NCI-H1417 treated with DMSO at 0.1 percent for 48 hours (cell line): ENCODE measurements at regions not wholly inside any gene's neighbourhood (a gene's known extent, or its start where the extent isn't known, plus 50 kb on each side); places are given as distances from the start of the nearest gene placed in this dataset.

ENCODE experiments used
- DNase-seq: peaks from one replicate; lab custom pipeline; 2025; lab: John Stamatoyannopoulos, UW

GRCh38 chr5:124692950-124693349 lies 53.5 kb downstream of the ZNF608 start:
- DNase-seq, result no peak

DNA sequence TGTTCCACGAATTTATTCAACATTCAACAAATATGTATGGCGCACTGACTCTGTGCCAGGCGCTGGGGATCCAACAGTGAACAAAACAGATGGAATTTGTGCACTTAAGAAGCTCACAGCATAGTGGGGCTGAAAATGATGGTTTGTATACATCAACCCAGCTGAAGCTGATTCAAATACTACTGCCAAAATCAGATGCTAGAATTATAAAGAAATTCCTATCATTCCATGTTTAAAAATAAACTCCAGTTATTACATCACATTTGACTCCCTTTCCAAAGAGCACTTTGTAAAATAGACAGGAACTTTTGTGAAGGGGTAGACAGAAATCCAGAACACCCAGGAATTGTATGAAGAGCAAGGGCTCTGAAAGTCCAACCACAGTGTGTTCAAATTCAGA lies 54.1 kb downstream of the ZNF608 start:
- DNase-seq, result no peak

DNA sequence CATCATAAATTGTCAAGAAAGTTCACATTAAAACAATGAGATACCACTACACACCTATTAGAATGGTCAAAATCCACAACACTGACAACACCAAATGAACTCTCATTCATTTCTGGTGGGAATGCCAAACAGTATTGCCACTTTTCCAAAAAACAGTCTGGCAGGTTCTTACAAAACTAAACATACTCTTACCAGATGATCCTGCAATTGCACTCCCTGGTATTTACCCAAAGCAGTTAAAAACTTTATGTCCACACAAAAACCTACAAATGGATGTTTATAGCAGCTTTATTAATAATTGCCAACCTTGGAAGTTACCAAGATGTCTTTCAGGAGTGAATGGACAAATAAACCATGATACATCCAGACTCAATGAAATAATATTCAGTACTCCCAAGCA lies 56.8 kb downstream of the ZNF608 start:
- DNase-seq, result no peak

DNA sequence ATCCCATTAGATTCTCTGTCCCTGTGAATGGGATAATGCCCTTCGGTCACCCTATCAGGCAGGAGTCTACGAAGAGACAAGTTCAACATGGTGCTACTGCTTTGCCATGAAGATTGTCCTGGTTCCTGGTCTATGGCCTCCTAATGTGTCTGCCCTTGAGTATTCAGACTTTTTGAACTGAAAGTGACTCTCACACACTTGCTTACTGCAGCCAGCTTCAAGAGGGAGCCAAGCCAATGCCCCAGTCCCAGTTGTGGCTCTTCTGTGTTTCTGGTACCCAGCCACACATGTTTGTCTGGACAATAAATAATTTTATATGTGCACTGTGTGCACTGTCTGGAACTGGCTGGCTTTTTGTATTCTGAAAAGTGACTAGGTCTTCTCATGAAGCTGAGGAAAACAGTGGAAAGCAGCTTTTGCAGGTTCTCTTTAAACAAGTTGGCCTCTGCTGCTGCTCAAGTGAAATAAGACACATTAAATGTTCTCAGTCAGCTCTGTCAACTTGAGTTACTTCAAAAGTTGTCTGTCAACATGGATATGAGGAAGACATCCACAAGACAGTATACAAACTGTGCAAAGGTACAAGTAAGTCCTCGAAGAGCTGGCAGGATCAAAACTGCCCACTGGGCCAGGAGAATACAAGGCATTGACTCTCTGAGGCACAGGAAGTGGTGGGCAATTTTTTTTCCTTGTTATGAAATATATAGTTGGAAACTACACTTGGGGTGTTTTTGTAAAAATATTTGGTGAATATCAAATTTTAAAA lies 60.0 kb downstream of the ZNF608 start:
- DNase-seq, result no peak

- no peak for DNase-seq
Measured at GRCh38 chr5:124685404-124685930, 61.0 kb downstream of the ZNF608 start.

GRCh38 chr5:124683917-124684555 lies 62.4 kb downstream of the ZNF608 start:
- no peak for DNase-seq

- no peak for DNase-seq
Measured at GRCh38 chr5:124679578-124680199, 66.8 kb downstream of the ZNF608 start.

GRCh38 chr5:124678922-124679519 lies 67.4 kb downstream of the ZNF608 start:
- DNase-seq, result no peak

GRCh38 chr5:124678468-124678867 lies 68.0 kb downstream of the ZNF608 start:
- DNase-seq, result no peak

DNA sequence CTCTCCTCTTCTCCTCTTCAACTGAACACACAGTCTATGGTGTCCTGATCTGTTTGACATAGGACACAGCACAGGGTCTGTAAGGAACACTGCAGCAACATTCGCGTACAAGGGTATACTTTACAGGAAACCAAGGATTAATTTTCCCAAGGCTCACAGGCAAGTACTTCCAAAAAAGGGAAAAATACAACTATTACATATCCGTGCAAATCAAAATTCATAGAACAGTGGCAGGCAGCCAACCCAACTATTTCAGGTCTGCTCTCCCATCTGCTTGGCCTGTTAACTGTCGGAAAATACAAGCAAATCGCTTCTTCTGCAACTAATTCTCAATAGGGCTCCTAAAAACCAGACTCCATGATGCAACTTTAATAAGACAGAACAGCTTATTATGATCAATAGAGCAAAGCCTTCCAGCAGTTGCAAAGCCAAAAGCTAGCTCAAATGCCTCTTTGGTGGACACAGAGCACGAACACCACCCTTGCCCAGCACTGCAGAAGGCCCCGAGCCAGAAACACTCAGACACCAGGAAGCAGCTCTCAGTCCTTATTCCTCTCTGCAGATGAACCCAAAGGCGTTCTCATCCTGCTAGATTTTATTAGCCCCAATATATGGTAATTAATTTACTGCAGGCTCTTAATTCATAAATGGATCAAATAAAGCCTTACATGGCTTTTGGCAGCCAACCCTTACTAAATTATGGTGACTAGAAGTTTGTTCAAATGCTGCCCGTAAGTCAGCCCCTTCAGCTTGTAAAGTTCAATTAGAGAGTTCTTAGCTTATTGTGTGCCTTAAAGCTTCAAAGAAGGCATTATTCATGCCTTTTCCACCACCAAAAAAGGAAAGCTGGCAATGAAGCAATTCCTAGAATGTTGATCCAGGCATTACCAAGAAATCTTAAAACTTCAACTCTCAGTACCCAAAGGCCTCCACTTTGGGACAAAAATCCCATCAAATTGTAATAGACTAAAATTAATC lies 68.8 kb downstream of the ZNF608 start:
- no peak for DNase-seq

DNA sequence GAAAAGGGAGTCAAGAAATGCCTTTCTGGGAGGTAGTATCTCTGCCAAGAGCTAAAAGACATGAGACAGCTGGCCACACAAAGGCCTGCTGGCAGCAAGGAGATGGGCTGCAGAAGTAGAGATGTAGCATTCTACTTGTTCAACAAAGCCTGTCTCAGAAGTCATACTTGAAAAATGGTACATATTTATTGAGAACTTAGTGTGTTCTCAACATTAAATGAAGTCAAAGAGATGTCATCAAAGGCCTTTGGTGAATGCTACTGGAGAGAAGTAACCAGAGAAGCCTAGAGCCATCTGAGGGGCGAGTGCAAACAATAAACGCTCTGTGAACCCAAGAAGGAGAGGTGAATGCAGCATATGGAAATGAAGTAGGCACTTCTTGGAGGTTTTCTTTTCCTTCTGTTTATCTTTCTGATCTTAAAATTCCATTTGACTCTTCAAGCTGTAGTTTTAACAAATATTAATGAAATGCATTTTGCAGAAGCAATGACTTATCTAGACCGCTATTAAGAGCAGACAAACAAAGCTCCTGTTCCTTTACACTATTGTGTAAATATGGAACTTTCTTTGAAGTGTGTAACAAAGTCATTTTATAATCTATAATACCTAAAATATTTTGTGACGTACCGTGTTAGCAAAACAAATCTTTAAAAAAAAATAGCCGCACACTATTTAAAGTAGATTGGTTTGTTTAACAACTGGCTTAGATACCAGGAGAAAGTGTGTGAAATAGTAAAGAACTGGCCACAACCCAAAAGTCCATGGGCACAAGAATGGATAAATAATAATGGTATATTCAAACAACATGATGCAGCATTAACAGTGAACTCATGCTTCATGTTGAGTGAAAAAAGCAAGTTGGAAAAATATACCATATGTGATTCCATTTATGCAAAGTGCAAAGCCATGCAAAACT lies 70.2 kb downstream of the ZNF608 start:
- no peak for DNase-seq

GRCh38 chr5:124671193-124671592 lies 75.2 kb downstream of the ZNF608 start:
- no peak for DNase-seq

DNA sequence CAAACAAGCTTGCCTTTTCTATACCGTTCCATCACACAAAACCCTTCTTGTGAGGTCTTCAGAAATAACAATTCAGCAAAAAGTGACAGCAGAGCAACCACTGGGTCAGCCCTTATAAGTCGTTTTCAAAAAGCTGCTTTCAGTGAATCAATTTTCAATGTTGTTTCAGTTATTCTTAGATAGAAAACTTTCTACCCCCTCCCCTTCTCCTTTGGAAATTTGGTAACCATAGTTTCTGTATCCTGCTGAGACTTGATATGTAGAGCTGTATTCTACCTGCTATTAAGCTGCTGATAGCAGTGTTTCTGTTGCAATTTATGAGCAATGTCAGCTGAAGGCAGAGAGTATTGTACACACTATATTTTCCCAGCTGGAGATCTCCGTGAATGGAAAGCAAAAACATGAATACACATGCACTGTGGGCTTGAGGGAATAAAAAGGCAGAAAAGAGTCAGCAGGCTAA lies 75.7 kb downstream of the ZNF608 start:
- peak; percentile 69 for DNase-seq

DNA sequence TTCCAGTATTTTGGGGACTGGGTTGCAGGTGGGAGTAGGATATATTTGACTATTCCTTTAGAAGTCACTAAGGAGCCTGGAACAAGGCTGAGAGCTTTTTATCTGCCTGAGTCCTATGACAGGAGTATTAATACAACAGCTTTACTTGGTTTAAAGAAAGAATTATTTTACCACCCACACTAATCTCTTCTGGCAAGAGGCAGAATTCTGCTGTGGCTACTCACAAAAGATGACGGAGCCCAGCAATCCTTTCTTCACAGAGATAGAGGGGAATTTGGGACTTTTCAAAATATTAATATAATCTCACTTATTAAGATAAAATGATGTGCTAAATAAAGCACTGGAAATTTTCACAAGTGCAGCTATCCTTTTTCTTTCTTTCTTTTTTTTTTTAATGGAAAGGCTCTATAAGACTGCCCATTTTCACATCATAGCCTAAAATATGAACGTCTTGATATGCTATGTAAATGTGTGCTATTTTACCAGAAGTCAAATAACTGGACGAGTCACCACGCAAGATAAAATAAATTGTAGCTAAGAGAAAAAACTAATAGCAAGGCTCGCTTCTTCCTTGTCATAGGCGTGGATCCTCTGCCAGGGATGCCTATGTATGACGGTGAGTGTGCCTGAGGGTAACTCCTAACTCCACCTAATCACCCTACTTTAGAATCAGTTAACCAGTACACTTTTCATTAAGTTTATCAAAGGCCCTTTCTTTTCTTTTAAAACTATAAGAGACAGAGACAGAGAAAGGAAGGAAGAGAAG lies 76.3 kb downstream of the ZNF608 start:
- no peak for DNase-seq

DNA sequence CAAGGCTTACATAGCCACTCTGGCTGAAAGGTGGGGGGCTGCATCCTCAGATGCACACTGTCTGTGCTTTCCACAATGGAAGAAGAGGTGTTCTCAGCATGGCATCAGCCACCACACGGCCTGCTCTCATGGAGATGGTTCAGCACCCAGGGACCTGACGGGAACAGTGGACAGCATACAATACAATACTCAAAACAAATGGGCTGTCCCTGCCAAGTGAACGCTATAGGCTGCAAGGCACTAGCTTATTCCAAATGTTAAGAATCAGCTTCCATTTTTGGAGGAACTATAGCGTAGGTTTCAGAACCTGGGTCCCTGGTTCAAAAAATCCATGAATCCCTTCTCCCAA lies 77.2 kb downstream of the ZNF608 start:
- no peak for DNase-seq

DNA sequence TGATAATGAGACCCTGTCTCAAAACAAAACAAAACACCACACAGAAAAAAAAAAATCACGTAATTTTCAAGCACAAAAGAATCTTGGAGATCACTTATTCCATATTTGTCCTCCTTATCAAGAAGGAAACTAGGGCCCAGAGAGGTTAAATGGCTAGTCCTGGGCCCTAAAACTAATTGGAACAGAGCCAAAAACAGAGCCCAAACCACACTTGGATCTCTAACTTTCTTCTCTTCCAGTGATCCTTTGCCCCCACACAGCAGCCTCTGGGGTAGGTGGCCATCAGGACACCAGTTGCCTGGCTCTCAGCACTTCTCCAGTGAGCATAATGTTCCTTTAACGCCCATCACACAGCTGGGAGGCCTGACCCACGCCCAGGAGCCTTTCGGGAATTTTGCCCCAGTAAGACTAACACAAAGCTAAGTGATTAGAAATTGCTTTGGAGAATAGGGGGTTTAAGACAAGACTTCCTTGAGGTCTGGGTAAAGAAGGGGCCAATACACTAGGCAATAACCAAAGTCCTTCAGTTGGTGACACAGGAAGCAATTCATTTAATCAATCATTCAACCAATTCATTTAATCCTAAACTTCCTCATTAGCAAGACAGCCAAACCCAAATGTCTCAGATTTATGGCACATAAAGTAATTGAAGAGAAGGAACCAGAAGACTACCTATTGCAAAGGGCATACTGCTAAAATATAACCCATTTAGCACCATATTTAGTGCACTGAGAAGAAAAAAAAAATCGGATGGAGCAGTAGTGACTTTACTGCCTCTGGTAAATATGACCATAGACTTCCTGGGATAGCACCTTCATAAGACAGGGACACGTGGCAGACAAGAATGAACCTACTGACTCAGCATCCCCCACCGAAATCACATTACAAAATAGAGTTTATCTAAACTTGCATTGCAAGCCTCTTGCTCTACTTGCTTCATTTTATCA lies 77.8 kb downstream of the ZNF608 start:
- no peak for DNase-seq

DNA sequence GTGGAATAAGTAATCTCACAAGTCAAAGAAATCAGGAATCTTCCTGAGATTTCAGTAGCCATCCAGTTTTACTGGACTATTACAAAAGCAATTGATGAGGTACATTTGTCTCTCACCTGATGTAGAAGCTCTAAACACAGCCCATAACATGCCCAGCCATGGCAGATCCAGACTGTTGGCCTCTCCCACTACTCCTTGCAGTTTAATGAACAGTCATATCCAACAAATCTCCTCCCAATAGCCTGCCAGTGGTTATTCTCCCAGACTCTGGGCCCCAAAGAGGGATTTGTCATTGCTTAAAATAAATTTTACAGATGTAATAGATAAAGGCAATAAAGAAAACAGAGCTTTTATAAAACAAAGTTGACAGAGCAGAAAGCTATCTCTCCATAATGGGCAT lies 80.8 kb downstream of the ZNF608 start:
- DNase-seq, result no peak

DNA sequence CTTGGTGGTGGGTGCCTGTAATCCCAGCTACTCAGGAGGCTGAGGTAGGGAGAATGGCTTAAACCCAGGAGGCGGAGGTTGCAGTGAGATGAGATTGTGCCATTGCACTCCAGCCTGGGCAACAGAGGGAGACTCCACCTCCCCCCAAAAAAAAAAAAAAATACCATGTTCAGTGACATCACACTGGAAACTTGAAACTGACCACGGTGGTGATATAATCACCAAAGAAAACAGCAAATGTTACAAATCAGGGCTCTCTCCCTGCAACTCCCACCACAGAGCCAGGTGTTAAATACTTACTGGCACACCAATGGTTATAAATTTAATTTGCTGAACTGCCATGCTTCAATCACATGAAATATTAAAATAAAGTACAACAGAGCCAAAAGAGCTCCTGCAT lies 81.4 kb downstream of the ZNF608 start:
- no peak for DNase-seq
